ENCODE measurements at regions not wholly inside any gene's neighbourhood (a gene's known extent, or its start where the extent isn't known, plus 50 kb on each side); places are given as distances from the start of the nearest gene placed in this dataset.
"Not testable (repeated sequence)": the region's sequence is repeated elsewhere in the genome, so short reads cannot be mapped to it uniquely, and the experiment has no call there.

- not testable (repeated sequence) for H3K27me3 Mint-ChIP-seq (ENCODE audit: low read depth); H3K27ac Mint-ChIP-seq; H3K9me3 Mint-ChIP-seq; H3K36me3 Mint-ChIP-seq (ENCODE audit: low read depth); H3K4me3 Mint-ChIP-seq; DNase-seq (ENCODE audit: low spot score); H3K4me1 Mint-ChIP-seq (ENCODE audit: low read depth)
Measured at GRCh38 chrY:56677444-56677843, 31055.5 kb downstream of the CDY1 start.

DNA sequence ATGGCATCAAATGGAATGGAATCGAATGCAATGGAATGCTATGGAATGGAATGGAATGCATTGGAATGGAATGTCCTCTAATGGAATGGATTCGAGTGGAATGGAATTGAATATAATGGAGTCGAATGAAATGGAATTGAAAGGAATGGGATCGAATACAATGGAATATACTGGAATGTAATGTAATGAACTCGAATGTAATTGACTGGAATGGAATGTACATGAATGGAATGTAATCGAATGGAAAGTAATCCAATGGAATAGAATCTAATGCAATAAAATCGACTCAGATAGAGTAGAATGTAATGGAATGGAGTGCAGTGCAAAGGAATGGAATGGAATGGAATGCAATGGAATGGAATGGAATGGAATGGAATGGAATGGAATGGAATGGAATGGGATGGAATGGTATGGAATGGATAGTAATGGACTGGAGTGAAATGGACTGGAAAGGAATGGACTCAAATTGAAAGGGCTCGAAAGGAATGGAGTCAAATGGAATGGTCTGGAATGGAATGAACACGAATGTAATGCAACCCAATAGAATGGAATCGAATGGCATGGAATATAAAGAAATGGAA, 31056.2 kb downstream of the CDY1 start:
- H3K4me1 Mint-ChIP-seq (ENCODE audit: low read depth); DNase-seq (ENCODE audit: low spot score); H3K27me3 Mint-ChIP-seq (ENCODE audit: low read depth); H3K36me3 Mint-ChIP-seq (ENCODE audit: low read depth); H3K27ac Mint-ChIP-seq; H3K9me3 Mint-ChIP-seq; H3K4me3 Mint-ChIP-seq: not testable (repeated sequence)

GRCh38 chrY:56685381-56685780, 31063.5 kb downstream of the CDY1 start:
- H3K27me3 Mint-ChIP-seq (ENCODE audit: low read depth); H3K36me3 Mint-ChIP-seq (ENCODE audit: low read depth); H3K27ac Mint-ChIP-seq; H3K9me3 Mint-ChIP-seq; H3K4me1 Mint-ChIP-seq (ENCODE audit: low read depth); H3K4me3 Mint-ChIP-seq: not testable (repeated sequence)
- DNase-seq (ENCODE audit: low spot score): peak; percentile 58

Measured in T-helper 2 cell treated with Interferon-gamma antibody and Interleukin-4, amounts not matched to agents 5 μg/mL and 100 μg/mL, for 36 hours (primary cell).